Gastrocnemius medialis (tissue), 4 donors: ENCODE measurements at regions not wholly inside any gene's neighbourhood (a gene's known extent, or its start where the extent isn't known, plus 50 kb on each side); places are given as distances from the start of the nearest gene placed in this dataset.

Source experiments
- ATAC-seq, 2 donors: fragments of 150-250 bp; one replicate each; pipeline ENCODE4 v1.9.1; 2016
- DNase-seq, 2 donors: peaks; one replicate each; pipeline ENCODE4 v3.0.0-alpha.2; 2019
- H3K27ac ChIP-seq, 4 donors: fragments of 200-600 bp; sonication (generic); 1 replicate in 1 of 4; 2 replicates in 3 of 4; pipeline ENCODE4 v1.5.1; 2016 to 2018; ENCODE audit warnings: mild to moderate bottlenecking in 2 of 4, moderate library complexity in 1 of 4
- H3K27me3 ChIP-seq, 3 donors: fragments of 200-600 bp; sonication (generic) in 2 of 3; 1 replicate in 1 of 3; 2 replicates in 2 of 3; pipeline versions ENCODE4 v1.5.1 to v1.6.0; 2016 to 2019; ENCODE audit warnings: mild to moderate bottlenecking in 1 of 3, moderate library complexity in 1 of 3
- H3K36me3 ChIP-seq, 2 donors: fragments of 200-600 bp; sonication (generic) in 1 of 2; one replicate each; pipeline ENCODE4 v1.5.1; 2017 to 2018
- H3K4me1 ChIP-seq, 2 donors: fragments of 200-600 bp; sonication (generic) in 1 of 2; one replicate each; pipeline ENCODE4 v1.5.1; 2016 to 2017; ENCODE audit warnings: mild to moderate bottlenecking in 2 of 2
- H3K4me3 ChIP-seq, 4 donors: fragments of 200-600 bp; sonication (generic) in 3 of 4; 1 replicate in 1 of 4; 2 replicates in 3 of 4; pipeline ENCODE4 v1.5.1; 2016 to 2019; ENCODE audit warnings: mild to moderate bottlenecking in 2 of 4
- H3K9me3 ChIP-seq, 3 donors: fragments of 200-600 bp; sonication (generic) in 2 of 3; 1 replicate in 1 of 3; 2 replicates in 2 of 3; pipeline ENCODE4 v1.5.1; 2016 to 2019
- POLR2A ChIP-seq, 2 donors: fragments of 450-650 bp; IDR thresholded peaks; one replicate each; pipeline ENCODE4 v1.6.1; 2017; ENCODE audit warnings: antibody characterized with exemption in 2 of 2, mild to moderate bottlenecking in 2 of 2, moderate library complexity in 2 of 2
- in situ Hi-C, 4 donors: fragments of 200-750 bp; cut with MboI; loops; one replicate each; pipeline versions ENCODE4 v1.15.0 to v1.8.0; 2017; ENCODE audit warnings: low sequenced_read_pairs in 4 of 4
- intact Hi-C: fragments of 100-400 bp; cut with DNase I; formaldehyde crosslinking; loops from one replicate; pipeline ENCODE4 v1.15.1; 2023; ENCODE audit warnings: low total_unique reads
- TF ChIP-seq, protein P1 (sequence below), 5 experiments: fragments of 450-650 bp in 3 of 5; fragments of 200-600 bp in 2 of 5; sonication (generic) in 2 of 5; IDR thresholded peaks in 4 of 5; conservative IDR thresholded peaks in 1 of 5; 1 replicate in 4 of 5; 2 replicates in 1 of 5; pipeline ENCODE4 v1.5.1; 2016 to 2019; ENCODE audit warnings: antibody characterized with exemption in 5 of 5, mild to moderate bottlenecking in 3 of 5, moderate library complexity in 3 of 5

DNA sequence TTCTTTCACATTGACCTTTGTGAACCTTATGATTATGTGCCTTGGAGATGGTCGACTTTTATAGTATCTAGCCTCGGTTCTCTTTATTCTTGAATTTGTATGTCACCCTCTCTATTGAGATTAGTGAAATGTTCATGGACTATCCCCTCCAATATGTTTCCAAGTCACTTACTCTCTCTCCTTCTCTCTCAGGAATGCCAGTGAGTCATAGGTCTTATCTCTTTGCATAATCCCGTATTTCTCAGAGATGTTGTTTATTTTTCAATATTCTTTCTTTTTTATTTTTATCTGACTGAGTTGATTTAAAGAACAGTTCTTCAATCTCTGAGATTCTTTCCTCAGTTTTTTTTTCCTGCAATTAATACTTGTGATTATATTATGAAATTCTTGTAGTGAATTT lies 411.6 kb upstream of the CADM2 start:
- in situ Hi-C loops: loop anchor here in 3 of 4 donors (10.0 to 25.0 kb wide), 3 partner anchors 1015 to 1040 kb away; no protein-coding TSS in a partner anchor
- intact Hi-C loops: loop anchor here (5.0 kb wide), 1 partner anchor 1030 kb away; no protein-coding TSS in a partner anchor
- no peak for ATAC-seq

DNA sequence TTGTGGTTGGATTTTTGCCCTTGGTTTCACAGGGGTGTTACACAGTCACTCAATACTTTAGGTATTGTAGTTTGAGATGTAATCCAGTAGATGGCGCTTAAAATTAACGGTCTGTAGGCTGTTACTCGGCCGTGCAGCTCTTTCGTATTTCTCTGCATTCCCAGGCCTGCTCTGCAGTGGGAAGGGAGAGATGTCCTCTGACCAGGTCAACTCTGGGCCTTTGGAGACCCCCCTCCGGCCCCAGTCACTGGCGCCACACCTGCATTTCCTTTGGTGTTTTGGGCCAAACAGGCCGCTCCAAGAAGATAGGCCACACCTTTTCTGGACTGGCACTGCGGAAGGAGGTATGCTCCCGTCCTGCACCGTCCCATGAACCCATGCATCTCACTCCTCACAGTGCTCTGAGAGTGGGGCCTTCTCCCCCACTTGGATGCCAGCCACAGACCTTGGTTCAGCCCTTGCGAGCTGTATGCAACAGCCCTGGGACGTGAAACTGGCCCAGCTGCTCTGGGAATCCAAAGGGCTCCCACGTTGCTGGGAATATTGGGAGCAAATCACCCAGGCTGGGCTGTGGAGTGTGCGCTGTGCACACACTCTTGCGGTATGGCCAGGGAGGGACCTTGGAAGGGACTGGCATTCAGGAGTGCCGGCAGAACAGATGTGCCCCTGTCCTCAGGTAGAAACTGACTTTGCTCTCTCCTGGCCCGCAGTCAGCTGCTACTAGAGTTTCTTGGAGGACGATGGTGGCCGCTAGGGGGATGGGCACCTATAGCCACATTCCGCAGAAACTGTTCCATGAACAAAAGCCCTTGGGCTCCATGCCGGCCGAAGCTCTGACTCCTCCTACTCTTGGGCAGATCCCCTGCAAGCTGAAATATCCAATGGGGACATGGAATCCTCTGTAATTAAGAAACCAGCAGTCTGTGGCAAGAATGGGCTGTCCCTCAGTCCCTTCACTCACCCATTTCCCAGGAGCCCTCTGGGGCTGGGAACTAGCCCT lies 410.5 kb upstream of the CADM2 start:
- no peaks in the 10 kb centered on the region for H3K9me3 ChIP-seq
- no peak overlapping the region for H3K27ac ChIP-seq
- TF ChIP-seq POLR2A (IDR thresholded peaks at IDR 0.05): no peak
- TF ChIP-seq, protein P1, sequence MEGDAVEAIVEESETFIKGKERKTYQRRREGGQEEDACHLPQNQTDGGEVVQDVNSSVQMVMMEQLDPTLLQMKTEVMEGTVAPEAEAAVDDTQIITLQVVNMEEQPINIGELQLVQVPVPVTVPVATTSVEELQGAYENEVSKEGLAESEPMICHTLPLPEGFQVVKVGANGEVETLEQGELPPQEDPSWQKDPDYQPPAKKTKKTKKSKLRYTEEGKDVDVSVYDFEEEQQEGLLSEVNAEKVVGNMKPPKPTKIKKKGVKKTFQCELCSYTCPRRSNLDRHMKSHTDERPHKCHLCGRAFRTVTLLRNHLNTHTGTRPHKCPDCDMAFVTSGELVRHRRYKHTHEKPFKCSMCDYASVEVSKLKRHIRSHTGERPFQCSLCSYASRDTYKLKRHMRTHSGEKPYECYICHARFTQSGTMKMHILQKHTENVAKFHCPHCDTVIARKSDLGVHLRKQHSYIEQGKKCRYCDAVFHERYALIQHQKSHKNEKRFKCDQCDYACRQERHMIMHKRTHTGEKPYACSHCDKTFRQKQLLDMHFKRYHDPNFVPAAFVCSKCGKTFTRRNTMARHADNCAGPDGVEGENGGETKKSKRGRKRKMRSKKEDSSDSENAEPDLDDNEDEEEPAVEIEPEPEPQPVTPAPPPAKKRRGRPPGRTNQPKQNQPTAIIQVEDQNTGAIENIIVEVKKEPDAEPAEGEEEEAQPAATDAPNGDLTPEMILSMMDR (IDR thresholded peaks at IDR 0.05 in 4 of 5, conservative IDR thresholded peaks at IDR 0.05 in 1 of 5): peak; percentile 37 to 60 (median 49)
- in situ Hi-C loops: loop anchor here in 3 of 4 donors (10.0 to 25.0 kb wide), 3 partner anchors 1014 to 1039 kb away; no protein-coding TSS in a partner anchor
- H3K27me3 ChIP-seq: no peaks in the 10 kb centered on the region
- no peaks in the 10 kb centered on the region for H3K4me1 ChIP-seq
- DNase-seq (peak in 1 of 2 donors; percentile 9), ATAC-seq (peak; percentile 76 to 79)
- H3K36me3 ChIP-seq: no peaks in the 10 kb centered on the region
- intact Hi-C loops: loop anchor here (5.0 kb wide), 1 partner anchor 1029 kb away; no protein-coding TSS in a partner anchor
- H3K4me3 ChIP-seq: peak overlapping the region in 2 of 4 donors; percentile 29 to 34

More for the DNA sequence above, 411.6 kb upstream of the CADM2 start:
- no peak for TF ChIP-seq POLR2A (IDR thresholded peaks at IDR 0.05)
- TF ChIP-seq, protein P1 (IDR thresholded peaks at IDR 0.05 in 4 of 5, conservative IDR thresholded peaks at IDR 0.05 in 1 of 5): no peak
- Histone ChIP-seq H3K9me3 (no peaks in the 10 kb centered on the region), H3K4me1 (no peaks in the 10 kb centered on the region), H3K27me3 (no peaks in the 10 kb centered on the region), H3K27ac (no peak overlapping the region), H3K36me3 (no peaks in the 10 kb centered on the region), H3K4me3 (no peak overlapping the region)
- no peak for DNase-seq

DNA sequence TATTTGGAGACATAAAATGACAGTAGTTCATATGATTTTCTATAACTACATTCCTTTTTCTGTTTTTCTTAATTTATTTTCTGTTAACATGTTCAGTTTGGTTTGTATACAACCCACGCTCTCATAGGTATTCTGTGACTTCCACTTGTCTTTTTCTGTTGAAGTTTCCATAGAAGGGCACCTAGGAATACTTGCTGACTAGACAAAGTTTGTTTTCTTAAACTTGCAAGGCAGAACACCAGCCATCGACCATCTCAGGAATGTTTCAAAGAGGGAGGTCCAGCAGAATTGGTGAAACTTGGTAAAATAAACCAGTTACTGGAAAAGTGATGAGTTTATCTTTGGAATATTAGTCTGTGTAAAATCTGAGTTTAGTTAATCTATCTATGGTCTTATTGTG lies 403.2 kb upstream of the CADM2 start:
- TF ChIP-seq, protein P1 (IDR thresholded peaks at IDR 0.05 in 4 of 5, conservative IDR thresholded peaks at IDR 0.05 in 1 of 5): no peak
- TF ChIP-seq POLR2A (IDR thresholded peaks at IDR 0.05): no peak
- ATAC-seq (no peak), DNase-seq (no peak)
- Histone ChIP-seq H3K4me3 (no peak overlapping the region), H3K27ac (no peak overlapping the region), H3K27me3 (no peaks in the 10 kb centered on the region), H3K9me3 (no peaks in the 10 kb centered on the region), H3K36me3 (no peaks in the 10 kb centered on the region), H3K4me1 (no peaks in the 10 kb centered on the region)
- in situ Hi-C loops (loop anchor here in 1 of 4 donors (25.0 kb wide), 1 partner anchor 807 kb away; no protein-coding TSS in a partner anchor), intact Hi-C loops (no loop called here)

DNA sequence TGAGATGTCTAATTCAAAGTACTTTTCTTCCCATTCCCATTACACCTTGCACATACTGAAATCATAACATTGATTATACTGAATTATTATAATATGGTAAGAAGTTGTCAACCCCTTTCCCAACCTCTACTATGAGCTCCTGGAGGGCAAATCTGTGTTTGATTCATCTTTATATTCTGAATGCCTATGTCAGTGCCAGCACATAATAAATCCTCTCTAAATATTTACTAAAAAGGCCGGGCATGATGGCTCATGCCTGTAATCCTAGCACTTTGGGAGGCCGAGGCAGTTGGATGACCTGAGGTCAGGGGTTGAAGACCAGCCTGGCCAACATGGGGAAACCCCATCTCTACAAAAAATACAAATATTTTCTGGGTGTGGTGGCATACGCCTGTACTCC lies 392.5 kb upstream of the CADM2 start:
- ATAC-seq: no peak

More for the DNA sequence above, 392.5 kb upstream of the CADM2 start:
- in situ Hi-C loops (loop anchor here in 1 of 4 donors (25.0 kb wide), 1 partner anchor 796 kb away; no protein-coding TSS in a partner anchor), intact Hi-C loops (no loop called here)
- no peak for DNase-seq
- Histone ChIP-seq H3K27ac (no peak overlapping the region), H3K9me3 (no peaks in the 10 kb centered on the region), H3K4me1 (no peaks in the 10 kb centered on the region), H3K36me3 (no peaks in the 10 kb centered on the region), H3K27me3 (no peaks in the 10 kb centered on the region), H3K4me3 (no peak overlapping the region)
- no peak for TF ChIP-seq POLR2A (IDR thresholded peaks at IDR 0.05)
- TF ChIP-seq, protein P1 (IDR thresholded peaks at IDR 0.05 in 4 of 5, conservative IDR thresholded peaks at IDR 0.05 in 1 of 5): no peak
